Ascending aorta (tissue), 2 donors: ENCODE measurements at regions not wholly inside any gene's neighbourhood (a gene's known extent, or its start where the extent isn't known, plus 50 kb on each side); places are given as distances from the start of the nearest gene placed in this dataset.
"Not testable (repeated sequence)": the region's sequence is repeated elsewhere in the genome, so short reads cannot be mapped to it uniquely, and the experiment has no call there.

Experiments
- DNase-seq, 2 donors: peaks; one replicate each; pipeline ENCODE4 v3.0.0-alpha.2; 2019; ENCODE audit warnings: low spot score in 2 of 2
- H3K27ac ChIP-seq, 2 donors: fragments of 200-600 bp; sonication (generic); one replicate each; pipeline ENCODE4 v1.5.1; 2016 to 2017; ENCODE audit warnings: mild to moderate bottlenecking in 1 of 2
- H3K27me3 ChIP-seq: fragments of 200-600 bp; sonication (generic); one replicate; pipeline ENCODE4 v1.5.1; 2017
- H3K36me3 ChIP-seq, 2 donors: fragments of 200-600 bp; sonication (generic); one replicate each; pipeline ENCODE4 v1.5.1; 2016
- H3K4me1 ChIP-seq, 2 donors: fragments of 200-600 bp; sonication (generic); one replicate each; pipeline ENCODE4 v1.5.1; 2016 to 2017; ENCODE audit warnings: mild to moderate bottlenecking in 1 of 2
- H3K4me3 ChIP-seq, 2 donors: fragments of 200-600 bp; sonication (generic); one replicate each; pipeline ENCODE4 v1.5.1; 2016 to 2017; ENCODE audit warnings: mild to moderate bottlenecking in 1 of 2
- H3K9me3 ChIP-seq, 2 donors: fragments of 200-600 bp; sonication (generic); one replicate each; pipeline ENCODE4 v1.5.1; 2016
- intact Hi-C: fragments of 100-400 bp; cut with DNase I; formaldehyde crosslinking; loops from one replicate; pipeline ENCODE4 v1.15.1; 2023
- TF ChIP-seq, protein P1 (sequence below), 3 experiments: fragments of 200-600 bp in 2 of 3; fragments of 450-650 bp in 1 of 3; sonication (generic) in 2 of 3; IDR thresholded peaks; one replicate each; pipeline ENCODE4 v1.5.1; 2016 to 2019; ENCODE audit warnings: antibody characterized with exemption in 3 of 3, mild to moderate bottlenecking in 1 of 3, moderate library complexity in 1 of 3

DNA sequence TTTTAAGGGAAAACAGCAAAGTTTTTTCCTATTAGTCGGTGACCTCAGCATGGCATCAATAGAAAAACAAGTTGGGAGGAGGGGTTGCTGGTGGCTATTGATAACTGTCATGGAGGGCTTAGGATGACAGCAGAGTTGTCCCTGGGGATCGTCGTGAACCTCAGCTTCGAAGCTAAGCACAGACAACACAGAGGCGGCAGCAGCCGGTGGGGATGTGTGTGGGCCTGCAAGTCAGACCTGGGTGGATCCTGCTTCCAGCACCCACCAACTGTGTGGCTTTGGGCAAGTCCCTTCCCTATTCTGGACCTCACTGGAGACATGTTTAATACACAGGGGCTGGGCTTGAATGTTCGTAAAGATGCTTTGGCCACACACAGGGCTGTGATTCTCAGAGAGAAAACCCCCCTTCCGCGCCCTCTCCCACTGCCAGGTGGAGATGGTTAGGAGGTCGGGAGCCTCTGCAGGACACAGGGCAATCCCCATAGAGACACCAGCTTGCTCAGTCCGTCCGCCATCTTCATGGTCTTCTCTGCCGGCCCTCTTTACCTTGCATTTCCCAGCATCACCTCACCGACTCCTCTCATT lies 83.1 kb upstream of the TOX2 start:
- Histone ChIP-seq H3K27me3 (no peaks in the 10 kb centered on the region), H3K27ac (no peak overlapping the region), H3K4me1 (no peaks in the 10 kb centered on the region), H3K4me3 (no peak overlapping the region), H3K36me3 (no peaks in the 10 kb centered on the region), H3K9me3 (no peaks in the 10 kb centered on the region)
- intact Hi-C loops: no loop called here
- TF ChIP-seq, protein P1, sequence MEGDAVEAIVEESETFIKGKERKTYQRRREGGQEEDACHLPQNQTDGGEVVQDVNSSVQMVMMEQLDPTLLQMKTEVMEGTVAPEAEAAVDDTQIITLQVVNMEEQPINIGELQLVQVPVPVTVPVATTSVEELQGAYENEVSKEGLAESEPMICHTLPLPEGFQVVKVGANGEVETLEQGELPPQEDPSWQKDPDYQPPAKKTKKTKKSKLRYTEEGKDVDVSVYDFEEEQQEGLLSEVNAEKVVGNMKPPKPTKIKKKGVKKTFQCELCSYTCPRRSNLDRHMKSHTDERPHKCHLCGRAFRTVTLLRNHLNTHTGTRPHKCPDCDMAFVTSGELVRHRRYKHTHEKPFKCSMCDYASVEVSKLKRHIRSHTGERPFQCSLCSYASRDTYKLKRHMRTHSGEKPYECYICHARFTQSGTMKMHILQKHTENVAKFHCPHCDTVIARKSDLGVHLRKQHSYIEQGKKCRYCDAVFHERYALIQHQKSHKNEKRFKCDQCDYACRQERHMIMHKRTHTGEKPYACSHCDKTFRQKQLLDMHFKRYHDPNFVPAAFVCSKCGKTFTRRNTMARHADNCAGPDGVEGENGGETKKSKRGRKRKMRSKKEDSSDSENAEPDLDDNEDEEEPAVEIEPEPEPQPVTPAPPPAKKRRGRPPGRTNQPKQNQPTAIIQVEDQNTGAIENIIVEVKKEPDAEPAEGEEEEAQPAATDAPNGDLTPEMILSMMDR (IDR thresholded peaks at IDR 0.05): no peak
- no peak for DNase-seq

DNA sequence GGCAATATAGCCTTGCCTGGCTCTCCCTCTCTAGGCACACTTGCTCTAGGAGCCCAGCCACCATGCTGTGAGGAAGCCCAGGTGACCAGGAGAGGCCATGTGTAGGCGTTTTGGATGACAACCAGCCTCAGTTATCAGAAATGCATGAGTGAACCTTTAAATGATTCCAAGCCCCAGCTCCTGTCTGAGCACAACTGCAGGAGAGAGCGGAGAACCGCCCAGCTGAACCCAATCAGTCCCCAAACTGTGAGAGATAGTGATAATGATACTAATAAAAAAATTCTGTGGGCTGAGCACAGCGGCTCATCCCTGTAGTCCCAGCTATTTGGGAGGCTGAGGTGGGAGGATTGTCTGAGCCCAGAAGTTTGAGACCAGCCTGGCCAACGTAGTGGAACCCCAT lies 83.8 kb upstream of the TOX2 start:
- Histone ChIP-seq H3K4me1 (no peaks in the 10 kb centered on the region), H3K36me3 (no peaks in the 10 kb centered on the region), H3K27me3 (no peaks in the 10 kb centered on the region), H3K4me3 (no peak overlapping the region), H3K27ac (no peak overlapping the region), H3K9me3 (no peaks in the 10 kb centered on the region)
- no peak for DNase-seq
- TF ChIP-seq, protein P1 (IDR thresholded peaks at IDR 0.05): no peak
- intact Hi-C loops: no loop called here

DNA sequence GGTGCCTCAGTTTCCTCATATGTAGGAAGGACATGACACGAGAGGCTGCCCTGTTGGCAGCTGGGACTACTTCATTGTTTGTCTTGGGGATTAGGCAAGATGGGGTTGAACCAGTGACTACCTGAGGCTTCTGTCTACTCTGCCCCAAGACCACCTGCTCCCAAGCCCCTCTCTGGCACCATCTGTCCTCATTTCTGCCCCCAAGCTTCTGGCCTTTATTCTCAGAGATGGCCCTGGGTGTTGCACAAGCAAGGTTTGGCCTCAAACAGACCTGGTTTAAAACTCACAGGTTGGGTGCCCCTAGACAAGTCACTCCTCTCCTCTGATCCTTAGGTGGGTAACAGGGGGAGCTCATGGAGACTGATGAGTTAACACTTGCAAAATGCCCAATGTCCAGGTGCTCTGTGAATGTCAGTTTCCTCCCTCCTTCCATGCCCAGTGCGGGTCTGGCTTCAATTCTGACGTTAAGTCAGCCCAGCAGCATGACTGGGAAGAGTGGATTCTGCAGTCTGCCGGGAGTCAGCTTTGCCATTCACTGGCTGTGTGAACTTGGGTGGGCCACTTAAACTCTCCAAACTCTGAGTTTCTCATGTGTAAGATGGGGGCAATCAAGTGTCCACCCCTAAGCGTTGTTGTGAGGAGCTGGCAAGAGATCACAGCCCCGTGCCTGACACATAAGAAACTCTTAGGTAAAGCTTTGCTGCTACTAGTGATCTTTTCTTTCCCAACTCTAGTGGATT lies 84.5 kb upstream of the TOX2 start:
- Histone ChIP-seq H3K27ac (no peak overlapping the region), H3K9me3 (no peaks in the 10 kb centered on the region), H3K36me3 (no peaks in the 10 kb centered on the region), H3K27me3 (no peaks in the 10 kb centered on the region), H3K4me3 (no peak overlapping the region), H3K4me1 (no peaks in the 10 kb centered on the region)
- DNase-seq: no peak
- TF ChIP-seq, protein P1 (IDR thresholded peaks at IDR 0.05): no peak
- intact Hi-C loops: loop anchor here (2.0 kb wide), 1 partner anchor 19 kb away; no protein-coding TSS in a partner anchor

DNA sequence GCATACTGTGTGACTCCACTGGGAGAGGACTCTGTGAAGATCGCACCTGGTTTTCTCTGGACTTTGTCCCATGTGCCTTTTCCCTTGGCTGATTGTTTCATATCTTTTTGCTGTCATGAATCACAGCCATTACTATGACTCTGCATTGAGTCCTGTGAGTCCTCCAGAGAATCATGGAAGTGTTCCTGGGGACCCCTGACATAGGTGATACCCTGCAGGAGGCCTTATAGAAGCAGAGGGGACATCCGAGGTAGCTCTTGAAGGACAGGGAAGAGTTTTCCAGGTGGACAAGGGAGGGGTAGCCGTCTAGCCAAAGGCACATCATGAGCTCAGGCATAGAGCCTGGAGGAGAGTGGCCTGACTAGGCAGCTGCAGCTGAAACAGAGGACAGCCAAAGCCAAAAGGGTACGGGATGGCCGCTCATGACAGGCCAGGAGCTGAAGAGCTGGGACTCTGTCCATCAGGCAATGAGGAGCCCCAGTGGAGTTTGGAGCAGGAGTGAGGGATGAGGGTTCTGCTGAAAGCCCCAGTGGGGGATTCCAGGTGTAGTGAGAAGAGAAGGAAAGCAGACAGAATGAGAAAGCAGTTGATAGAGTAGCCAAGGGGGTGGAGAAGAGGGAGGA lies 86.6 kb upstream of the TOX2 start:
- no peak overlapping the region for H3K4me3 ChIP-seq
- no peaks in the 10 kb centered on the region for H3K36me3 ChIP-seq
- no peaks in the 10 kb centered on the region for H3K4me1 ChIP-seq
- intact Hi-C loops: loop anchor here (2.0 kb wide), 1 partner anchor 21 kb away; no protein-coding TSS in a partner anchor
- TF ChIP-seq, protein P1 (IDR thresholded peaks at IDR 0.05): no peak
- no peaks in the 10 kb centered on the region for H3K27me3 ChIP-seq
- H3K9me3 ChIP-seq: no peaks in the 10 kb centered on the region
- no peak overlapping the region for H3K27ac ChIP-seq
- DNase-seq: no peak

DNA sequence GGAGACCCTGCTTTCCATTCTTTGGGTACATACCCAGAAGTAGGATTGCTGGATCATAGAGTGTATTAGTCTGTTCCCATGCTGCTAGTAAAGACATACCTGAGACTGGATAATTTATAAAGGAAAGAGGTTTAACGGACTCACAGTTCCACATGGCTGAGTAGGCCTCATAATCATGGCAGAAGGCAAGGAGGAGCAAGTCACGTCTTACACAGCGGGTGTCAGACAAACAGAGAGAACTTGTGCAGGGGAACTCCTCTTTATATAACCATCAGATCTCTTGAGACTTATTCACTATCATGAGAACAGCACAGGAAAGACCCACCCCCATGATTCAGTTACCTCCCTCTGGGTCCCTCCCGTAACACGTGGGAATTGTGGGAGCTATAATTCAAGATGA lies 87.7 kb upstream of the TOX2 start:
- H3K4me1 ChIP-seq, H3K36me3 ChIP-seq, H3K9me3 ChIP-seq, H3K27ac ChIP-seq, DNase-seq, H3K27me3 ChIP-seq, H3K4me3 ChIP-seq, intact Hi-C loops: not testable (repeated sequence)

DNA sequence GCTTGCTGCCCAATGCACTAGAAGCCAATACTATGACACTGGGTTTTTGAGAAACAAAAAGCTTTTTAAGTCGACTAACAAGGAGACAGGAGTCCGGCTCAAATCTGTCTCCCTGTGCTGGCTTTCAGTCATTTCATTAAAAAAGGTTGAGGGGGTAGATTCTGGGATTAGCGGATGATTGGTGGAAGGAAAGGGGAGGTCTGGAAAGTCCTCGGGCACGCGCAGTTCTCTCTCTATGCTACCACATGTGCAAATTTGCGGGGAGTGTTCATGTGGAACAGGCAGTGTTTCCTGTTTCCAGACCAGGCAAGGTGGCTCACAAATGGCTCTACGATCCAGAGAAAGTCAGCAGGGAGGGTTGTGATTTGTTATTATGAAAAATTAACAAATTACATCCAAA lies 89.1 kb upstream of the TOX2 start:
- H3K4me1 ChIP-seq: no peaks in the 10 kb centered on the region
- H3K36me3 ChIP-seq: no peaks in the 10 kb centered on the region
- no peaks in the 10 kb centered on the region for H3K27me3 ChIP-seq
- H3K4me3 ChIP-seq: no peak overlapping the region
- H3K9me3 ChIP-seq: no peaks in the 10 kb centered on the region
- intact Hi-C loops: no loop called here
- TF ChIP-seq, protein P1 (IDR thresholded peaks at IDR 0.05): no peak
- DNase-seq: no peak
- no peak overlapping the region for H3K27ac ChIP-seq
